ENCODE measurements at regions not wholly inside any gene's neighbourhood (a gene's known extent, or its start where the extent isn't known, plus 50 kb on each side); places are given as distances from the start of the nearest gene placed in this dataset.

GRCh38 chr16:48450367-48450766, 65.2 kb upstream of the SIAH1 start:
- no peak for DNase-seq
- no peaks in the 10 kb centered on the region for H3K27me3 ChIP-seq (ENCODE audit: control insufficient read depth, insufficient read depth, low read length, poor library complexity, severe bottlenecking)
- no peaks in the 10 kb centered on the region for H3K9me3 ChIP-seq (ENCODE audit: control insufficient read depth, low read length)
- H3K27ac Mint-ChIP-seq = no peak overlapping the region
- TF ChIP-seq, protein P1, sequence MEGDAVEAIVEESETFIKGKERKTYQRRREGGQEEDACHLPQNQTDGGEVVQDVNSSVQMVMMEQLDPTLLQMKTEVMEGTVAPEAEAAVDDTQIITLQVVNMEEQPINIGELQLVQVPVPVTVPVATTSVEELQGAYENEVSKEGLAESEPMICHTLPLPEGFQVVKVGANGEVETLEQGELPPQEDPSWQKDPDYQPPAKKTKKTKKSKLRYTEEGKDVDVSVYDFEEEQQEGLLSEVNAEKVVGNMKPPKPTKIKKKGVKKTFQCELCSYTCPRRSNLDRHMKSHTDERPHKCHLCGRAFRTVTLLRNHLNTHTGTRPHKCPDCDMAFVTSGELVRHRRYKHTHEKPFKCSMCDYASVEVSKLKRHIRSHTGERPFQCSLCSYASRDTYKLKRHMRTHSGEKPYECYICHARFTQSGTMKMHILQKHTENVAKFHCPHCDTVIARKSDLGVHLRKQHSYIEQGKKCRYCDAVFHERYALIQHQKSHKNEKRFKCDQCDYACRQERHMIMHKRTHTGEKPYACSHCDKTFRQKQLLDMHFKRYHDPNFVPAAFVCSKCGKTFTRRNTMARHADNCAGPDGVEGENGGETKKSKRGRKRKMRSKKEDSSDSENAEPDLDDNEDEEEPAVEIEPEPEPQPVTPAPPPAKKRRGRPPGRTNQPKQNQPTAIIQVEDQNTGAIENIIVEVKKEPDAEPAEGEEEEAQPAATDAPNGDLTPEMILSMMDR (conservative IDR thresholded peaks at IDR 0.05) = no peak
- no peak overlapping the region for H3K27ac ChIP-seq (ENCODE audit: low read depth, low read length)
- no peaks in the 10 kb centered on the region for H3K36me3 Mint-ChIP-seq (ENCODE audit: low read depth)
- H3K9ac ChIP-seq (ENCODE audit: extremely low read depth, low read length, poor library complexity, severe bottlenecking) = no peak overlapping the region
- no peak overlapping the region for H3K4me3 Mint-ChIP-seq
- no peaks in the 10 kb centered on the region for H3K36me3 ChIP-seq (ENCODE audit: control insufficient read depth, insufficient read depth, low read length)
- no peaks in the 10 kb centered on the region for H3K4me1 Mint-ChIP-seq
- no peaks in the 10 kb centered on the region for H3K4me1 ChIP-seq (ENCODE audit: control insufficient read depth, insufficient read depth, low read length)
- no peak overlapping the region for H3K4me3 ChIP-seq (ENCODE audit: low read length)
- WGBS, 2 experiments (ENCODE audit: insufficient coverage in 1 of 2, insufficient read length in 1 of 2) = 33% methylated on average over 1 of the region's 1 CpG; no CpG with 5 or more reads in 1 of the 2 experiments
- H3K9me3 Mint-ChIP-seq = no peaks in the 10 kb centered on the region
- H3K27me3 Mint-ChIP-seq (ENCODE audit: insufficient read depth) = no peaks in the 10 kb centered on the region

- Mint-ChIP-seq H3K36me3 (ENCODE audit: low read depth) (no peaks in the 10 kb centered on the region), H3K4me3 (no peak overlapping the region), H3K9me3 (no peaks in the 10 kb centered on the region), H3K27ac (no peak overlapping the region), H3K27me3 (ENCODE audit: insufficient read depth) (no peaks in the 10 kb centered on the region), H3K4me1 (no peaks in the 10 kb centered on the region)
- Histone ChIP-seq H3K27ac (ENCODE audit: low read depth, low read length) (no peak overlapping the region), H3K4me3 (ENCODE audit: low read length) (no peak overlapping the region), H3K4me1 (ENCODE audit: control insufficient read depth, insufficient read depth, low read length) (no peaks in the 10 kb centered on the region), H3K9me3 (ENCODE audit: control insufficient read depth, low read length) (no peaks in the 10 kb centered on the region), H3K27me3 (ENCODE audit: control insufficient read depth, insufficient read depth, low read length, poor library complexity, severe bottlenecking) (no peaks in the 10 kb centered on the region), H3K36me3 (ENCODE audit: control insufficient read depth, insufficient read depth, low read length) (no peaks in the 10 kb centered on the region), H3K9ac (ENCODE audit: extremely low read depth, low read length, poor library complexity, severe bottlenecking) (no peak overlapping the region)
- 93 to 96% methylated on average over 6 to 9 of the region's 9 CpGs for WGBS, 2 experiments (ENCODE audit: insufficient coverage in 1 of 2, insufficient read length in 1 of 2)
- DNase-seq = no peak
- TF ChIP-seq, protein P1 (conservative IDR thresholded peaks at IDR 0.05) = no peak
Measured at GRCh38 chr16:48448841-48449481, 63.7 kb upstream of the SIAH1 start.

DNA sequence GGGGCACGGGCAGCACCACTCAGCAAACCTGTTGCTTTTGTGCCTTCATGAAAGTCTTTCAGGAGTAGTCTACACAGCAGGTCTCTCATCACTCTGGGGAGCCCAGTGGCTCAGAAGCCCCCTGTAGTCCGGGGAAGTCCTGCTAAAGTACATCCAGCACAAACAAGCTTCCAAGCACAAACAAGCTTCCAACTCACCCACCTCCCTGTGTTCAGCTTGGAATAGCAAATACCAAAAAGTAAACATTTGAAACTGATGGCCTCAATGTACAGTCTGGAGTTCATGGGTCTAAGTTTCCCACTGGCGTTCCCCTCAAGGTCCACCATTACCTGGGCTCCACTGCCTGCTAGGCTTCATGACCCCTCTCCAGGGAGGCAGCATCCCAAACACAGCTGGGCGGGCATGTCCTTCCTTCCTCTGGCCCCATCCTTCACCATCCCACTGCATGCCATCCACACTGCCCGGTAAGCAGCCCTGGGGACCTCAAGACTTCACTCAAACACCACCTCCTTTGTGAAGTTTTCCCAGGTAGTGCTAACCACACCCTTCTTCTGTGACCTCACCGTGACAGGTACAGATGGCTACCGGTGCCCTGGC, 62.8 kb upstream of the SIAH1 start:
- no peak overlapping the region for H3K4me3 Mint-ChIP-seq
- H3K27me3 Mint-ChIP-seq (ENCODE audit: insufficient read depth) = no peaks in the 10 kb centered on the region
- no peaks in the 10 kb centered on the region for H3K36me3 ChIP-seq (ENCODE audit: control insufficient read depth, insufficient read depth, low read length)
- H3K27ac Mint-ChIP-seq = no peak overlapping the region
- DNase-seq = no peak
- H3K27ac ChIP-seq (ENCODE audit: low read depth, low read length) = no peak overlapping the region
- no peaks in the 10 kb centered on the region for H3K4me1 Mint-ChIP-seq
- no peaks in the 10 kb centered on the region for H3K4me1 ChIP-seq (ENCODE audit: control insufficient read depth, insufficient read depth, low read length)
- H3K27me3 ChIP-seq (ENCODE audit: control insufficient read depth, insufficient read depth, low read length, poor library complexity, severe bottlenecking) = no peaks in the 10 kb centered on the region
- 80 to 82% methylated on average over 3 to 7 of the region's 7 CpGs for WGBS, 2 experiments (ENCODE audit: insufficient coverage in 1 of 2, insufficient read length in 1 of 2)
- TF ChIP-seq, protein P1 (conservative IDR thresholded peaks at IDR 0.05) = no peak
- no peaks in the 10 kb centered on the region for H3K9me3 ChIP-seq (ENCODE audit: control insufficient read depth, low read length)
- H3K36me3 Mint-ChIP-seq (ENCODE audit: low read depth) = no peaks in the 10 kb centered on the region
- H3K9ac ChIP-seq (ENCODE audit: extremely low read depth, low read length, poor library complexity, severe bottlenecking) = no peak overlapping the region
- H3K4me3 ChIP-seq (ENCODE audit: low read length) = no peak overlapping the region
- no peaks in the 10 kb centered on the region for H3K9me3 Mint-ChIP-seq

All from endodermal cell (in vitro differentiated cells).